Lung (tissue), 11 donors: ENCODE measurements at regions not wholly inside any gene's neighbourhood (a gene's known extent, or its start where the extent isn't known, plus 50 kb on each side); places are given as distances from the start of the nearest gene placed in this dataset.
A peak's percentile ranks its signal among the peaks of the same experiment; 100 is the strongest.

Experiments used
- ATAC-seq: fragments of 200-7000 bp; cut with Tn5 transposase; one replicate; pipeline ENCODE4 v1.9.1; 2020; ENCODE audit warnings: moderate number of reproducible peaks; ENCODE audit not compliant: insufficient read depth, low FRiP score
- DNase-seq, 3 donors: peaks; one replicate each; pipeline ENCODE4 v3.0.0-alpha.2; 2013 to 2017
- H3K27ac ChIP-seq, 2 donors: one replicate each; pipeline ENCODE4 v1.5.1; 2013; ENCODE audit warnings: mild to moderate bottlenecking in 2 of 2, moderate library complexity in 2 of 2, control low read depth in 1 of 2, inconsistent platforms in 1 of 2, low read depth in 1 of 2, low read length in 1 of 2
- H3K27me3 ChIP-seq, 3 donors: one replicate each; pipeline ENCODE4 v1.5.1; 2013; ENCODE audit warnings: low read length in 2 of 3; ENCODE audit not compliant: control insufficient read depth in 3 of 3, insufficient read depth in 3 of 3
- H3K36me3 ChIP-seq, 4 donors: one replicate each; pipeline ENCODE4 v1.5.1; 2013; ENCODE audit warnings: low read length in 4 of 4, mild to moderate bottlenecking in 1 of 4, moderate library complexity in 1 of 4; ENCODE audit not compliant: control insufficient read depth in 4 of 4, insufficient read depth in 4 of 4
- H3K4me1 ChIP-seq, 5 donors: one replicate each; pipeline ENCODE4 v1.5.1; 2013; ENCODE audit warnings: low read length in 5 of 5, mild to moderate bottlenecking in 2 of 5, moderate library complexity in 1 of 5; ENCODE audit not compliant: control insufficient read depth in 5 of 5, insufficient read depth in 5 of 5
- H3K4me3 ChIP-seq: one replicate; pipeline ENCODE4 v1.5.1; 2013; ENCODE audit warnings: mild to moderate bottlenecking, control low read depth, moderate library complexity
- H3K9ac ChIP-seq, 2 donors: one replicate each; pipeline ENCODE4 v1.5.1; 2013; ENCODE audit warnings: low read length in 2 of 2, control low read depth in 1 of 2; ENCODE audit not compliant: insufficient read depth in 1 of 2
- H3K9me3 ChIP-seq, 4 donors: one replicate each; pipeline ENCODE4 v1.5.1; 2013; ENCODE audit warnings: low read length in 3 of 4, mild to moderate bottlenecking in 1 of 4, moderate library complexity in 1 of 4; ENCODE audit not compliant: control insufficient read depth in 4 of 4, insufficient read depth in 3 of 4
- CTCF ChIP-seq: IDR thresholded peaks from 2 replicates; pipeline ENCODE4 v1.5.1; 2012; ENCODE audit warnings: mild to moderate bottlenecking; ENCODE audit errors: control extremely low read depth, extremely low read depth
- WGBS, 2 donors: extraction: QIAGEN DNeasy Blood & Tissue Kit; methylation state at CpG; one replicate each; pipeline ENCODE4 v1.1.7; 2013; 5-methylcytosine and 5-hydroxymethylcytosine counted together
- donor health status: control.
- donor health status: control.
- donor health status: Bipolar disorder and iron deficiency.
- donor health status: healthy.
- donor health status: DM: yes; HTN: yes; CAD: no.

DNA sequence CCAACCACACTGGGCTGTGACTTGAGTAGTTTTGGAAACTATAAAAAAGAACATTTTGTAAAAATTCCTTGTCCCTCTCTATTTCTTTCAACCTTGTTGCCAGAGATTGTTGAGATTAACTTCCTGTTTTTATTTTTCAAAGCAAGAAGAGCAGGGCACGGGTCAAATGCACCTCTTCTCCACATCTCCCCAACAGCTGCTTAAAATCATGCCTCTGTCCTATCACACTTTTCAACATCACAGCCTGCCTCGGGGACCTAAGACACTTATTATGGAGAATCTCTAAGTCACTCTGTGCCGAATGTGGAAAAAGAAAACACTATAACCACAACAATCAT, 280.3 kb upstream of the TNC start:
- 73 to 76% methylated on average over 3 of the region's 3 CpGs for WGBS, 2 donors
- DNase-seq = peak in 2 of 3 donors; percentile 22 to 34
- peaks cover 0 to 52% (median 1%) of the 10 kb centered on the region in 5 donors for H3K4me1 ChIP-seq

GRCh38 chr9:115398996-115399395, 281.0 kb upstream of the TNC start:
- Histone ChIP-seq H3K36me3 (no peaks in the 10 kb centered on the region), H3K27ac (no peak overlapping the region), H3K9me3 (no peaks in the 10 kb centered on the region), H3K4me3 (no peak overlapping the region), H3K27me3 (no peaks in the 10 kb centered on the region), H3K9ac (no peak overlapping the region), H3K4me1 (peaks cover 0 to 52% (median 1%) of the 10 kb centered on the region in 5 donors)
- 82 to 90% methylated on average over 1 of the region's 1 CpG for WGBS, 2 donors
- DNase-seq (no peak), ATAC-seq (no peak)
- TF ChIP-seq CTCF = no peak

More for the DNA sequence above, 280.3 kb upstream of the TNC start:
- no peaks in the 10 kb centered on the region for H3K9me3 ChIP-seq
- no peak for TF ChIP-seq CTCF
- H3K9ac ChIP-seq = no peak overlapping the region
- H3K4me3 ChIP-seq = no peak overlapping the region
- H3K27me3 ChIP-seq = no peaks in the 10 kb centered on the region
- H3K27ac ChIP-seq = no peak overlapping the region
- no peak for ATAC-seq
- H3K36me3 ChIP-seq = no peaks in the 10 kb centered on the region

DNA sequence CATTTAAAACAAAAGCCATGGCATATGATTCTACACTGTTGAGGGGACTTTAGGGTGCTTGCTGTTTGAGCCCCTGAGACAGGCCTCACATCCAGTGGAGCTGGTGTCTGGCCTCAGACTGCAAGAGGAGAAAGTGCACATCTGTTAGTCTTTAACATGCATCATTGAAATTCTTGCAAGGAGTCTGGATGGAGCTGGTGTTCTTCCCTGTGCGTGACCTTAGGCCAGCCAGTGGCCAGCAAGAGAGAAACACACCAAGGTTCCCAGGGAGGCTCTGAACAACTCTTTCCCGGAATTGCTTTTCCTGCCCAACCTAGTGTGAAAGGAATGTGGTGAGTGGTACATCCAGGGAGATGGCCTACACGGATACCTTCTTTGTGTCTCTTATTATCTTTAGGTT, 282.8 kb upstream of the TNC start:
- Histone ChIP-seq H3K27me3 (no peaks in the 10 kb centered on the region), H3K4me1 (peaks cover 0 to 45% (median 4%) of the 10 kb centered on the region in 5 donors), H3K4me3 (no peak overlapping the region), H3K27ac (no peak overlapping the region), H3K36me3 (no peaks in the 10 kb centered on the region), H3K9me3 (no peaks in the 10 kb centered on the region), H3K9ac (no peak overlapping the region)
- ATAC-seq (no peak), DNase-seq (no peak)
- TF ChIP-seq CTCF = no peak
- WGBS, 2 donors = 83 to 86% methylated on average over 3 of the region's 3 CpGs

GRCh38 chr9:115401756-115402327, 283.9 kb upstream of the TNC start:
- Histone ChIP-seq H3K27ac (no peak overlapping the region), H3K27me3 (no peaks in the 10 kb centered on the region), H3K4me1 (peaks cover 0 to 35% (median 4%) of the 10 kb centered on the region in 5 donors), H3K9me3 (no peaks in the 10 kb centered on the region), H3K36me3 (no peaks in the 10 kb centered on the region), H3K9ac (no peak overlapping the region), H3K4me3 (no peak overlapping the region)
- DNase-seq = peak in 2 of 3 donors; percentile 65 to 79
- ATAC-seq = no peak
- WGBS, 2 donors = 75 to 94% methylated on average over 3 of the region's 3 CpGs
- no peak for TF ChIP-seq CTCF
